Right lobe of liver (tissue), 4 donors: ENCODE measurements at regions not wholly inside any gene's neighbourhood (a gene's known extent, or its start where the extent isn't known, plus 50 kb on each side); places are given as distances from the start of the nearest gene placed in this dataset.

ENCODE experiments used
- POLR2A ChIP-seq: fragments of 450-650 bp; IDR thresholded peaks from one replicate; pipeline ENCODE4 v1.6.1; 2017; ENCODE audit warnings: antibody characterized with exemption, mild to moderate bottlenecking
- TF ChIP-seq, protein P1 (sequence below), 4 donors: fragments of 200-600 bp in 3 of 4; fragments of 450-650 bp in 1 of 4; IDR thresholded peaks; one replicate each; pipeline versions ENCODE4 v1.5.1 to v1.8.0; 2016 to 2022; ENCODE audit warnings: antibody characterized with exemption in 4 of 4, mild to moderate bottlenecking in 2 of 4
- donor health status: DM: no; HTN: no; CAD: no.
- donor health status: DM: no; HTN: no; CAD: no.
- donor health status: DM: no; HTN: yes; CAD: no.

DNA sequence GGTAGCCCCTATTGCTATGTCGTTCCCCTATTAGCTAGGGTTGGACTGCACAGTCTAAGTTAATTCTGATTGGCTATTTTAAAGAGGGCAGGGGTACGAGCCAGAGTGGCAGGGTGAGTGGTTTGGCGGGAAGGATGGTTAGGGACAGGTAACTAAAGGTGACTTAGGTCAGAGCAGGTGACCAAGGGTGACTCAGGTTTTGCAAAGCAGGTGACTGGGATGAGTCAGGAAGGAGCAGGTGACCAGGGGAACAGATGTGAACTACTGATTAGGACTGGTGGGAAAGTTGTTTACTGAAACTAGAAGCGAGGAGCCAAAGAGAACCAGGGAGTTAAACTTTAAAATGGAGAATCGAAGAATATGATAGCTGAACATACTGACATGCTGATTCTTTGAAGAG is 295.2 kb downstream of the GJA1 start:
- TF ChIP-seq POLR2A = no peak
- TF ChIP-seq, protein P1, sequence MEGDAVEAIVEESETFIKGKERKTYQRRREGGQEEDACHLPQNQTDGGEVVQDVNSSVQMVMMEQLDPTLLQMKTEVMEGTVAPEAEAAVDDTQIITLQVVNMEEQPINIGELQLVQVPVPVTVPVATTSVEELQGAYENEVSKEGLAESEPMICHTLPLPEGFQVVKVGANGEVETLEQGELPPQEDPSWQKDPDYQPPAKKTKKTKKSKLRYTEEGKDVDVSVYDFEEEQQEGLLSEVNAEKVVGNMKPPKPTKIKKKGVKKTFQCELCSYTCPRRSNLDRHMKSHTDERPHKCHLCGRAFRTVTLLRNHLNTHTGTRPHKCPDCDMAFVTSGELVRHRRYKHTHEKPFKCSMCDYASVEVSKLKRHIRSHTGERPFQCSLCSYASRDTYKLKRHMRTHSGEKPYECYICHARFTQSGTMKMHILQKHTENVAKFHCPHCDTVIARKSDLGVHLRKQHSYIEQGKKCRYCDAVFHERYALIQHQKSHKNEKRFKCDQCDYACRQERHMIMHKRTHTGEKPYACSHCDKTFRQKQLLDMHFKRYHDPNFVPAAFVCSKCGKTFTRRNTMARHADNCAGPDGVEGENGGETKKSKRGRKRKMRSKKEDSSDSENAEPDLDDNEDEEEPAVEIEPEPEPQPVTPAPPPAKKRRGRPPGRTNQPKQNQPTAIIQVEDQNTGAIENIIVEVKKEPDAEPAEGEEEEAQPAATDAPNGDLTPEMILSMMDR (IDR thresholded peaks at IDR 0.05) = no peak
